IMR-90 (cell line): ENCODE measurements at regions not wholly inside any gene's neighbourhood (a gene's known extent, or its start where the extent isn't known, plus 50 kb on each side); places are given as distances from the start of the nearest gene placed in this dataset.

ENCODE experiments used
- ATAC-seq: fragments of 200-7000 bp; cut with Tn5 transposase; 2 replicates; pipeline ENCODE4 v1.9.1; 2020; ENCODE audit warnings: low read depth, mild to moderate bottlenecking, moderate library complexity
- BruUV-seq: library from RNA; stranded (reverse); fragments of 400-500 nt; replicated peaks from 2 replicates; lab custom pipeline; 2021; lab: Mats Ljungman, UMichigan
- CTCF ChIA-PET: fragments of 300-600 bp; formaldehyde crosslinking; extraction: SDS; loops from one replicate; lab custom pipeline; 2021; ENCODE audit warnings: antibody characterized with exemption; lab: Yijun Ruan, JAX
- POLR2A ChIA-PET: fragments of 300-600 bp; sonication (Branson Sonifier 250); formaldehyde crosslinking; loops from one replicate; lab custom pipeline; 2022; ENCODE audit warnings: antibody characterized with exemption; ENCODE audit not compliant: unreplicated experiment; lab: Charles Lee
- DNase-seq: peaks from one replicate; pipeline ENCODE4 v3.0.0; 2013
- H2AFZ ChIP-seq: replicated peaks from 2 replicates; pipeline ENCODE3; 2013; ENCODE audit warnings: low read length, mild to moderate bottlenecking; ENCODE audit not compliant: poor library complexity
- H2AK5ac ChIP-seq: 2 replicates; pipeline ENCODE4 v1.6.1; 2013; ENCODE audit warnings: low read depth, low read length, inconsistent platforms
- H2AK9ac ChIP-seq: replicated peaks from 2 replicates; pipeline ENCODE3; 2013; ENCODE audit warnings: mild to moderate bottlenecking, low read depth, low read length, moderate library complexity; ENCODE audit not compliant: poor library complexity
- H2BK120ac ChIP-seq: 2 replicates; pipeline ENCODE4 v1.6.1; 2013; ENCODE audit warnings: low read depth, low read length, inconsistent platforms
- H2BK15ac ChIP-seq: 3 replicates; pipeline ENCODE4 v1.6.1; 2013; ENCODE audit warnings: low read depth, low read length, inconsistent platforms
- H2BK20ac ChIP-seq: 2 replicates; pipeline ENCODE4 v1.6.1; 2013; ENCODE audit warnings: low read depth, mild to moderate bottlenecking, inconsistent platforms, low read length, moderate library complexity
- H2BK5ac ChIP-seq: 2 replicates; pipeline ENCODE4 v1.6.1; 2013; ENCODE audit warnings: mild to moderate bottlenecking, low read depth, low read length, inconsistent platforms; ENCODE audit not compliant: poor library complexity, severe bottlenecking
- H3K14ac ChIP-seq: replicated peaks from 2 replicates; pipeline ENCODE4 v1.6.1; 2013; ENCODE audit warnings: low read depth, low read length, inconsistent platforms
- H3K18ac ChIP-seq: 2 replicates; pipeline ENCODE4 v1.6.1; 2013; ENCODE audit warnings: low read depth, low read length, control low read depth
- H3K23ac ChIP-seq: 2 replicates; pipeline ENCODE4 v1.6.1; 2013; ENCODE audit warnings: low read depth, low read length, inconsistent platforms
- H3K27ac ChIP-seq: 2 replicates; pipeline ENCODE4 v1.5.1; 2013; ENCODE audit warnings: mild to moderate bottlenecking, control low read depth, low read length; ENCODE audit not compliant: insufficient read depth
- H3K27me3 ChIP-seq: 2 replicates; pipeline ENCODE4 v1.6.1; 2013; ENCODE audit warnings: low read length; ENCODE audit not compliant: control insufficient read depth, insufficient read depth
- H3K36me3 ChIP-seq: 2 replicates; pipeline ENCODE4 v1.6.1; 2013; ENCODE audit warnings: low read length, mixed read lengths; ENCODE audit not compliant: control insufficient read depth, insufficient read depth
- H3K4ac ChIP-seq: 2 replicates; pipeline ENCODE4 v1.6.1; 2013; ENCODE audit warnings: low read depth, low read length, inconsistent platforms
- H3K4me1 ChIP-seq: 2 replicates; pipeline ENCODE4 v1.6.1; 2013; ENCODE audit warnings: low read length, mixed read lengths; ENCODE audit not compliant: control insufficient read depth, insufficient read depth
- H3K4me2 ChIP-seq: 2 replicates; pipeline ENCODE4 v1.6.1; 2013; ENCODE audit warnings: low read depth, mild to moderate bottlenecking, control low read depth, low read length, moderate library complexity
- H3K4me3 ChIP-seq: 2 replicates; pipeline ENCODE4 v1.5.1; 2013; ENCODE audit warnings: low read depth, mild to moderate bottlenecking, control low read depth, low read length, moderate library complexity; ENCODE audit not compliant: insufficient read depth
- H3K56ac ChIP-seq: 2 replicates; pipeline ENCODE4 v1.6.1; 2013; ENCODE audit warnings: low read length, inconsistent platforms; ENCODE audit not compliant: insufficient read depth; ENCODE audit errors: extremely low read depth
- H3K79me1 ChIP-seq, 2 experiments: 2 replicates each; pipeline ENCODE4 v1.6.1; 2013; ENCODE audit warnings: low read length in 2 of 2, inconsistent platforms in 1 of 2, low read depth in 1 of 2
- H3K9ac ChIP-seq: 2 replicates; pipeline ENCODE4 v1.6.1; 2013; ENCODE audit warnings: low read depth, low read length, control low read depth
- H3K9me1 ChIP-seq: 2 replicates; pipeline ENCODE4 v1.6.1; 2013; ENCODE audit warnings: low read length, inconsistent platforms; ENCODE audit not compliant: insufficient read depth
- H3K9me3 ChIP-seq: 2 replicates; pipeline ENCODE4 v1.6.1; 2013; ENCODE audit warnings: low read length; ENCODE audit not compliant: control insufficient read depth, insufficient read depth
- H4K20me1 ChIP-seq: 2 replicates; pipeline ENCODE4 v1.6.1; 2013; ENCODE audit warnings: low read length, inconsistent platforms; ENCODE audit not compliant: insufficient read depth
- H4K5ac ChIP-seq: 2 replicates; pipeline ENCODE4 v1.6.1; 2013; ENCODE audit warnings: mild to moderate bottlenecking, low read depth, low read length, control low read depth
- H4K8ac ChIP-seq, 2 experiments: 2 replicates each; pipeline ENCODE4 v1.6.1; 2013; ENCODE audit warnings: low read depth in 2 of 2, low read length in 2 of 2, control low read depth in 1 of 2, inconsistent platforms in 1 of 2
- H4K91ac ChIP-seq: 2 replicates; pipeline ENCODE4 v1.6.1; 2013; ENCODE audit warnings: low read depth, low read length, inconsistent platforms; ENCODE audit not compliant: insufficient read depth
- CEBPB ChIP-seq: IDR thresholded peaks from 2 replicates; pipeline ENCODE4 v1.6.1; 2012; ENCODE audit warnings: low read depth, low read length, improper control_type of control experiment
- CHD1 ChIP-seq: IDR thresholded peaks from 2 replicates; pipeline ENCODE4 v1.6.1; 2012; ENCODE audit warnings: low read depth, low read length, improper control_type of control experiment
- MAFK ChIP-seq: IDR thresholded peaks from 2 replicates; pipeline ENCODE4 v1.6.1; 2012; ENCODE audit warnings: low read depth, low read length, improper control_type of control experiment
- RAD21 ChIP-seq: IDR thresholded peaks from 2 replicates; pipeline ENCODE4 v1.6.1; 2012; ENCODE audit warnings: low read length, improper control_type of control experiment
- RCOR1 ChIP-seq: IDR thresholded peaks from 2 replicates; pipeline ENCODE4 v1.6.1; 2012; ENCODE audit warnings: mild to moderate bottlenecking, low read length, improper control_type of control experiment; ENCODE audit not compliant: insufficient replicate concordance
- RFX5 ChIP-seq: IDR thresholded peaks from 2 replicates; pipeline ENCODE4 v1.8.0; 2012; ENCODE audit warnings: low read depth, mild to moderate bottlenecking, low read length, moderate library complexity
- WGBS, 2 experiments: methylation state at CpG; one replicate each; pipeline versions ENCODE4 v1.1.5 to v1.1.7; 2013; ENCODE audit warnings: missing lambda C conversion rate in 2 of 2; ENCODE audit not compliant: insufficient read length in 1 of 2; ENCODE audit errors: extremely low coverage in 2 of 2; 5-methylcytosine and 5-hydroxymethylcytosine counted together
- dilution Hi-C: fragments of 300-500 bp; cut with HindIII; formaldehyde crosslinking; loops from one replicate; pipeline ENCODE4 v1.14.3; 2018; ENCODE audit warnings: low sequenced_read_pairs; ENCODE audit not compliant: unreplicated experiment
- in situ Hi-C: fragments of 300-500 bp; cut with MboI; formaldehyde crosslinking; loops from 3 replicates; pipeline ENCODE4 v1.14.3; 2019; ENCODE audit warnings: low sequenced_read_pairs, inconsistent platforms, mixed read lengths
- intact Hi-C: fragments of 100-400 bp; cut with micrococcal nuclease; formaldehyde crosslinking; loops from 2 replicates; pipeline ENCODE4 v1.10.0; 2022

DNA sequence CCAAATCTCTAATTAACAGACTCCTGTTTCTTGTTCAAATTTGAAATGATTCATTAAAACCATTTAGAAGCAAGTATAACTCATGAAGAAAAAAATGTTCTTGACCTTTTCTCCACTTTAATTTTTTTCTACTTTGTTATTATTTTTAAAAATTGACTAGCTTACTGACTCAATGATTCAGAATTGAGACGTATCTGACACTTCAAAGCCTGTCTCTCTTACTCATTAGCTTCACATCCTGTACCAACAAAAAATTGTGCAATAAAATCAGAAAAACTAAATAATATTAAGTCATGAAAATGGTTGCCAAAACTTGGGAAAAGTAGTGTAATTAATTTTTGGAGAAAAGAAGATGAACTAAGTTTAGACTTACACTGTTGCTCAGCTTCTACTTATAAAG, 331.2 kb downstream of the SLC16A7 start:
- Histone ChIP-seq H2BK15ac (no peak overlapping the region), H3K27ac (no peak overlapping the region), H3K4me3 (no peak overlapping the region), H2BK5ac (no peak overlapping the region), H3K9ac (no peak overlapping the region), H3K9me3 (no peaks in the 10 kb centered on the region), H4K20me1 (no peaks in the 10 kb centered on the region), H2AK9ac (no peak overlapping the region), H3K27me3 (no peaks in the 10 kb centered on the region), H3K4me1 (no peaks in the 10 kb centered on the region), H2AK5ac (no peak overlapping the region), H2AFZ (no peak overlapping the region), H3K79me1 (no peaks in the 10 kb centered on the region), H3K18ac (no peak overlapping the region), H2BK20ac (no peak overlapping the region), H3K56ac (no peak overlapping the region), H3K9me1 (no peaks in the 10 kb centered on the region), H3K4ac (no peak overlapping the region), H3K23ac (no peak overlapping the region), H3K14ac (no peak overlapping the region), H2BK120ac (no peak overlapping the region), H4K5ac (no peak overlapping the region), H4K8ac (no peak overlapping the region; a peak in 1 of 4 replicates), H4K91ac (no peak overlapping the region), H3K4me2 (no peak overlapping the region), H3K36me3 (no peaks in the 10 kb centered on the region)
- dilution Hi-C loops: no loop called here
- ATAC-seq (no peak), DNase-seq (peak; percentile 16)
- intact Hi-C loops: no loop called here
- ChIA-PET POLR2A (no interaction called here), CTCF (no interaction called here)
- in situ Hi-C loops: no loop called here
- no TSS peak for BruUV-seq
- WGBS, 2 experiments: no CpG with 5 or more reads among the region's 1 CpG
- TF ChIP-seq RFX5 (no peak), CEBPB (peak; percentile 68; the same call in 1 of the 2 replicates), MAFK (no peak), RAD21 (no peak), CHD1 (no peak), RCOR1 (no peak)
